DND-41 (cell line): ENCODE measurements at regions not wholly inside any gene's neighbourhood (a gene's known extent, or its start where the extent isn't known, plus 50 kb on each side); places are given as distances from the start of the nearest gene placed in this dataset.

ENCODE experiments used
- ATAC-seq: fragments of 200-7000 bp; cut with Tn5 transposase; 3 replicates; pipeline ENCODE4 v1.9.1; 2021; ENCODE audit warnings: low read depth; ENCODE audit not compliant: insufficient read depth
- DNase-seq: peaks from one replicate; pipeline ENCODE4 v3.0.0-alpha.2; 2020
- H2AFZ ChIP-seq: 2 replicates; pipeline ENCODE4 v1.6.0; 2012; ENCODE audit warnings: low read depth, low read length
- H3K27ac ChIP-seq: 2 replicates; pipeline ENCODE4 v1.5.1; 2012; ENCODE audit warnings: low read length, inconsistent platforms
- H3K27me3 ChIP-seq: fragments of 200-600 bp; sonication (generic); 2 replicates; pipeline ENCODE4 v1.6.0; 2012; ENCODE audit warnings: low read length, mild to moderate bottlenecking, inconsistent platforms; ENCODE audit not compliant: insufficient read depth, poor library complexity
- H3K36me3 ChIP-seq: 2 replicates; pipeline ENCODE4 v1.5.1; 2012; ENCODE audit warnings: low read length, inconsistent platforms; ENCODE audit not compliant: insufficient read depth
- H3K4me1 ChIP-seq: 2 replicates; pipeline ENCODE4 v1.5.1; 2012; ENCODE audit warnings: mild to moderate bottlenecking, low read length; ENCODE audit not compliant: insufficient read depth
- H3K4me2 ChIP-seq: 2 replicates; pipeline ENCODE4 v1.6.0; 2012; ENCODE audit warnings: mild to moderate bottlenecking, moderate library complexity, low read length, inconsistent platforms; ENCODE audit not compliant: insufficient read depth
- H3K4me3 ChIP-seq, 2 experiments: fragments of 200-600 bp in 1 of 2; shearing (Covaris generic) in 1 of 2; 2 replicates each; pipeline ENCODE4 v1.5.1; 2012 to 2016; ENCODE audit warnings: inconsistent platforms in 2 of 2, low read length in 2 of 2, mild to moderate bottlenecking in 2 of 2, low read depth in 1 of 2, moderate library complexity in 1 of 2
- H3K79me2 ChIP-seq: 2 replicates; pipeline ENCODE4 v1.6.0; 2012; ENCODE audit warnings: low read length, inconsistent platforms; ENCODE audit not compliant: insufficient read depth
- H3K9ac ChIP-seq: 2 replicates; pipeline ENCODE4 v1.6.0; 2012; ENCODE audit warnings: low read depth, mild to moderate bottlenecking, inconsistent platforms, low read length, moderate library complexity
- H3K9me3 ChIP-seq: 2 replicates; pipeline ENCODE4 v1.5.1; 2012; ENCODE audit warnings: low read length, moderate library complexity, mild to moderate bottlenecking, inconsistent platforms; ENCODE audit not compliant: insufficient read depth, severe bottlenecking
- H4K20me1 ChIP-seq: 2 replicates; pipeline ENCODE4 v1.6.0; 2012; ENCODE audit warnings: low read length; ENCODE audit not compliant: insufficient read depth
- CTCF ChIP-seq: IDR thresholded peaks from 2 replicates; pipeline ENCODE4 v1.5.1; 2012; ENCODE audit warnings: borderline replicate concordance, low read length, moderate library complexity, mild to moderate bottlenecking; ENCODE audit not compliant: poor library complexity, severe bottlenecking; ENCODE audit errors: extremely low read depth
- EZH2 ChIP-seq: IDR thresholded peaks from 3 replicates; pipeline ENCODE4 v1.6.1; 2012; ENCODE audit warnings: borderline replicate concordance, low read depth, mild to moderate bottlenecking, moderate library complexity, low read length, inconsistent platforms; ENCODE audit not compliant: severe bottlenecking

- H3K36me3 ChIP-seq = no peaks in the 10 kb centered on the region
- TF ChIP-seq CTCF = no peak
- TF ChIP-seq EZH2 = no peak
- no peak overlapping the region for H3K27ac ChIP-seq
- H3K4me3 ChIP-seq = no peak overlapping the region
- H3K79me2 ChIP-seq = no peaks in the 10 kb centered on the region
- DNase-seq (no peak), ATAC-seq (no peak)
- no peak overlapping the region for H2AFZ ChIP-seq
- H3K4me2 ChIP-seq = no peak overlapping the region
- no peak overlapping the region for H3K9ac ChIP-seq
- H4K20me1 ChIP-seq = no peaks in the 10 kb centered on the region
- no peaks in the 10 kb centered on the region for H3K9me3 ChIP-seq
- H3K27me3 ChIP-seq = no peaks in the 10 kb centered on the region
- H3K4me1 ChIP-seq = no peaks in the 10 kb centered on the region
These were observed 64.1 kb upstream of the MAMLD1 start for GRCh38 chrX:150298841-150299551.

DNA sequence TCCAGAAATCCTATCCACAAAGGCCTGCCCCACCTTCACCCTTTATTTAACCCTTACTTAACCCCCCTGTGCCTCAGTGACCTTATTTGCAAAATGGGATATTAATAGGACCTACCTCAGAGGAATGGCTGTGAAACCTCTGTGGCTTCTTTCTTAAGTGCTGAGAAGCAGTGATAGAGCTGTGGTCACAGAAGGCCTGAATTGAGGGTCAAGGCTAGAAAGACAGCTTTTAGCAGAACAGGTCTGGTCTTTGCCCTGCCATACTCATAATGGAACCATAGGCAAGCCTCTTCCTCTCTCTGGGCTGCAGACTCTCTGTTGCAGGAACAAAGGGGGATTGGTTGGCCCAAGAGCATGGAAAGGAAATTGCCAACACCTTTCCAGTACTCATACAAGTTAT, 63.5 kb upstream of the MAMLD1 start:
- H3K36me3 ChIP-seq = no peaks in the 10 kb centered on the region
- H3K4me3 ChIP-seq = no peak overlapping the region
- no peaks in the 10 kb centered on the region for H3K9me3 ChIP-seq
- H3K27ac ChIP-seq = no peak overlapping the region
- no peak for DNase-seq
- H2AFZ ChIP-seq = no peak overlapping the region
- no peaks in the 10 kb centered on the region for H3K27me3 ChIP-seq
- ATAC-seq = no peak
- TF ChIP-seq CTCF (no peak), EZH2 (no peak)
- no peaks in the 10 kb centered on the region for H3K4me1 ChIP-seq
- H4K20me1 ChIP-seq = no peaks in the 10 kb centered on the region
- H3K9ac ChIP-seq = no peak overlapping the region
- H3K4me2 ChIP-seq = no peak overlapping the region
- H3K79me2 ChIP-seq = no peaks in the 10 kb centered on the region

- DNase-seq (no peak), ATAC-seq (no peak)
- Histone ChIP-seq H3K4me1 (no peaks in the 10 kb centered on the region), H3K9me3 (no peaks in the 10 kb centered on the region), H3K4me2 (no peak overlapping the region), H3K9ac (no peak overlapping the region), H3K27me3 (no peaks in the 10 kb centered on the region), H3K27ac (no peak overlapping the region), H3K79me2 (no peaks in the 10 kb centered on the region), H3K36me3 (no peaks in the 10 kb centered on the region), H3K4me3 (no peak overlapping the region), H4K20me1 (no peaks in the 10 kb centered on the region), H2AFZ (no peak overlapping the region)
- TF ChIP-seq EZH2 = no peak
- TF ChIP-seq CTCF = no peak
These were observed 59.6 kb upstream of the MAMLD1 start for GRCh38 chrX:150303386-150304097.
